ENCODE measurements at regions not wholly inside any gene's neighbourhood (a gene's known extent, or its start where the extent isn't known, plus 50 kb on each side); places are given as distances from the start of the nearest gene placed in this dataset.

GRCh38 chr12:111057701-111058425 is 137.5 kb upstream of the MYL2 start:
- no peak overlapping the region for H3K27ac ChIP-seq (ENCODE audit: low read depth, low read length)
- H4K20me1 ChIP-seq (ENCODE audit: insufficient read depth): no peaks in the 10 kb centered on the region
- no peaks in the 10 kb centered on the region for H3K36me3 ChIP-seq (ENCODE audit: control insufficient read depth in 1 of 2, insufficient read depth in 2 of 2, low read length in 2 of 2)
- intact Hi-C loops (cut with micrococcal nuclease): no loop called here
- DNase-seq (ENCODE audit: low read depth, low spot score) (no peak), ATAC-seq (no peak)
- H3K79me2 ChIP-seq (ENCODE audit: insufficient read depth, low read length): no peaks in the 10 kb centered on the region
- ChIA-PET RAD21 (ENCODE audit: low non-redundant PET in 1 of 2, low total read pairs in 2 of 2, uncharacterized antibody in 2 of 2, unreplicated experiment in 2 of 2) (no interaction called here), POLR2A (no interaction called here), CTCF (no interaction called here)
- H2AFZ ChIP-seq (ENCODE audit: low read depth, low read length, poor library complexity, severe bottlenecking): no peak overlapping the region
- no peak for TF ChIP-seq MAX (IDR thresholded peaks at IDR 0.05)
- no peak for TF ChIP-seq EGR1 (IDR thresholded peaks at IDR 0.05; ENCODE audit: low read depth)
- TF ChIP-seq CEBPB (IDR thresholded peaks at IDR 0.05; ENCODE audit: low read depth): no peak
- no peaks in the 10 kb centered on the region for H3K9me2 ChIP-seq (ENCODE audit: insufficient read depth)
- H3K4me2 ChIP-seq (ENCODE audit: low read length): no peak overlapping the region
- H3K4me1 ChIP-seq (ENCODE audit: control insufficient read depth in 1 of 2, insufficient read depth in 2 of 2, low read length in 2 of 2): peaks cover 0 to 9% of the 10 kb centered on the region in 2 experiments; a peak in 1 of 4 replicates
- no peaks in the 10 kb centered on the region for H3K27me3 ChIP-seq (ENCODE audit: insufficient read depth, low read length)
- no peak overlapping the region for H3K4me3 ChIP-seq (replicated peaks in 1 of 2; ENCODE audit: low read depth in 1 of 2, low read length in 2 of 2)
- H3K9me3 ChIP-seq (ENCODE audit: control insufficient read depth in 1 of 2, insufficient read depth in 1 of 2, low read depth in 1 of 2, low read length in 2 of 2): no peaks in the 10 kb centered on the region
- BruUV-seq (replicated peaks): no TSS peak
- H3K9ac ChIP-seq (ENCODE audit: low read length): no peak overlapping the region

DNA sequence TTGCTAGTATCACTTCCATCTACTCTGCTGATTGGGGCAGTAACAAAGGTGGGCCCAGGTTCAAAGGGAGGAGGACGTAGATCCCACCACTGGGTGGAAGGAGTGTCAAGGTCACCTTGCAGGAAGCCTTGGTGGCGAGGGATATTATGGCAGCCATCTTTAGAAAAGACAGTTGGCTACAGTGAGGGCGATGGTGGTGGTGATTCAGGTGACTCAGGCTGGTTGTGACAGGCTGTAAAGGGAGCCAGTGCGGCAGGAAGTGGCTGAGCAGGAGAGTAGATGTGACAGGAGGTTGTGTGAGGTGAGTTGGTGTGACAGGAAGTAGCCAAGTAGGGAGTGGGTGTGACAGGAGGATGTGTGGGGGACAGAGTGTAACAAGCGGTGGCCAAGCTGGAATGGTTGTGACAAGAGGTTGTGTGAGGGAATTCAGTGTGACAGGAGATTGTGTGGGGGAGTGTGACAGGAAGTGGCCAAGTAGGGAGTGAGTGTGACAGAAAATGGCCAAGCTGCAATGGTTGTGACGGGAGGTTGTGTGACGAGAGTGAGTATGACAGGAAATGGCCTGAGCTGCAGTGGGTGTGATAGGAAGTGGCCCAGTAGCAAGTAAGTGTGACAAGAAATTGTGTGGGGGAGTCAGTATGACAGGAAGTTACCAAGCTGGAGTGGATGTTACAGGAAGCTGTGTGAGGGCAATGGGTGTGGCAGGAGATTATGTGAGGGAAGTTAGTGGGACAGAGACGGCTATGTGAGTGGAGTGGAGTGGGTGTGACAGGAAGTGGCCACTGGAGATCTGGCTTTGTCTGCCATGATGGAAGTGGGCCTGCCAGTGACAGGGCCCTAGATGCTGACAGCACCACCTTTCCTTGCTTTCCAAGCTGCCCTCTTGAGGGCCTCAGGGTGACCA is 136.5 kb upstream of the MYL2 start:
- Histone ChIP-seq H2AFZ (ENCODE audit: low read depth, low read length, poor library complexity, severe bottlenecking) (peak overlapping the region; percentile 91), H3K9me2 (ENCODE audit: insufficient read depth) (no peaks in the 10 kb centered on the region), H3K9ac (ENCODE audit: low read length) (no peak overlapping the region), H3K27ac (ENCODE audit: low read depth, low read length) (no peak overlapping the region), H3K9me3 (ENCODE audit: control insufficient read depth in 1 of 2, insufficient read depth in 1 of 2, low read depth in 1 of 2, low read length in 2 of 2) (no peaks in the 10 kb centered on the region), H3K36me3 (ENCODE audit: control insufficient read depth in 1 of 2, insufficient read depth in 2 of 2, low read length in 2 of 2) (no peaks in the 10 kb centered on the region), H3K79me2 (ENCODE audit: insufficient read depth, low read length) (no peaks in the 10 kb centered on the region), H3K27me3 (ENCODE audit: insufficient read depth, low read length) (no peaks in the 10 kb centered on the region), H4K20me1 (ENCODE audit: insufficient read depth) (no peaks in the 10 kb centered on the region), H3K4me3 (replicated peaks in 1 of 2; ENCODE audit: low read depth in 1 of 2, low read length in 2 of 2) (no peak overlapping the region), H3K4me1 (ENCODE audit: control insufficient read depth in 1 of 2, insufficient read depth in 2 of 2, low read length in 2 of 2) (peaks cover 0 to 9% of the 10 kb centered on the region in 2 experiments; a peak in 1 of 4 replicates), H3K4me2 (ENCODE audit: low read length) (no peak overlapping the region)
- RAD21 ChIA-PET (ENCODE audit: low non-redundant PET in 1 of 2, low total read pairs in 2 of 2, uncharacterized antibody in 2 of 2, unreplicated experiment in 2 of 2): no interaction called here
- intact Hi-C loops (cut with micrococcal nuclease): no loop called here
- CTCF ChIA-PET: no interaction called here
- no peak for ATAC-seq
- DNase-seq (ENCODE audit: low read depth, low spot score): no peak
- BruUV-seq (replicated peaks): no TSS peak
- POLR2A ChIA-PET: no interaction called here
- no peak for TF ChIP-seq RAD21 (IDR thresholded peaks at IDR 0.05; ENCODE audit: low read depth)
